B cell (primary cell): ENCODE measurements at regions not wholly inside any gene's neighbourhood (a gene's known extent, or its start where the extent isn't known, plus 50 kb on each side); places are given as distances from the start of the nearest gene placed in this dataset.

ENCODE experiments used
- ATAC-seq: fragments of 200-7000 bp; cut with Tn5 transposase; one replicate; pipeline ENCODE4 v1.10.0; 2021; ENCODE audit warnings: low read depth, mild to moderate bottlenecking, moderate number of reproducible peaks, moderate library complexity
- CTCF ChIA-PET: fragments of 350-600 bp; sonication (Branson Sonifier 250); formaldehyde crosslinking; loops from one replicate; lab custom pipeline; 2021; ENCODE audit warnings: antibody characterized with exemption, inconsistent platforms; lab: Charles Lee
- POLR2A ChIA-PET: fragments of 350-600 bp; sonication (Branson Sonifier 250); formaldehyde crosslinking; loops from one replicate; lab custom pipeline; 2021; ENCODE audit warnings: antibody characterized with exemption; lab: Charles Lee
- DNase-seq: peaks from one replicate; pipeline ENCODE4 v3.0.0; 2013
- H2AFZ ChIP-seq: 2 replicates; pipeline ENCODE4 v1.6.1; 2012; ENCODE audit warnings: mild to moderate bottlenecking, low read depth, low read length; ENCODE audit not compliant: insufficient read depth, poor library complexity, severe bottlenecking
- H3K27ac ChIP-seq, 2 donors: 1 replicate in 1 of 2; 2 replicates in 1 of 2; pipeline ENCODE4 v1.5.1; 2012 to 2013; ENCODE audit warnings: low read length in 2 of 2, mild to moderate bottlenecking in 2 of 2, moderate library complexity in 1 of 2
- H3K27me3 ChIP-seq, 4 experiments: fragments of 200-600 bp in 1 of 4; sonication (generic) in 1 of 4; replicated peaks in 1 of 4; 1 replicate in 2 of 4; 2 replicates in 2 of 4; pipeline versions ENCODE4 v1.6.1 to v1.7.0; 2013 to 2016; ENCODE audit warnings: low read length in 3 of 4, mild to moderate bottlenecking in 2 of 4, mixed read lengths in 1 of 4, moderate library complexity in 1 of 4; ENCODE audit not compliant: insufficient read depth in 4 of 4, control insufficient read depth in 3 of 4; ENCODE audit errors: control extremely low read depth in 1 of 4
- H3K36me3 ChIP-seq, 2 experiments: replicated peaks in 1 of 2; 1 replicate in 1 of 2; 2 replicates in 1 of 2; pipeline versions ENCODE4 v1.6.1 to v1.7.1; 2013; ENCODE audit warnings: low read length in 1 of 2; ENCODE audit not compliant: insufficient read depth in 2 of 2, control insufficient read depth in 1 of 2; ENCODE audit errors: control extremely low read depth in 1 of 2, extremely low read depth in 1 of 2
- H3K4me1 ChIP-seq, 2 donors: fragments of 200-600 bp in 1 of 2; sonication (generic) in 1 of 2; 1 replicate in 1 of 2; 2 replicates in 1 of 2; pipeline versions ENCODE4 v1.5.1 to v1.6.1; 2013 to 2017; ENCODE audit warnings: low read length in 2 of 2; ENCODE audit not compliant: control insufficient read depth in 2 of 2, insufficient read depth in 2 of 2
- H3K4me2 ChIP-seq: replicated peaks from 2 replicates; pipeline ENCODE3; 2012; ENCODE audit warnings: mild to moderate bottlenecking, low read depth, low read length; ENCODE audit not compliant: poor library complexity, severe bottlenecking
- H3K4me3 ChIP-seq, 5 experiments: fragments of 200-600 bp in 1 of 5; sonication (generic) in 1 of 5; 1 replicate in 3 of 5; 2 replicates in 2 of 5; pipeline versions ENCODE4 v1.5.1 to v1.7.0; 2011 to 2016; ENCODE audit warnings: low read length in 4 of 5, mild to moderate bottlenecking in 4 of 5, low read depth in 2 of 5, control low read depth in 1 of 5, moderate library complexity in 1 of 5; ENCODE audit not compliant: insufficient read depth in 1 of 5; ENCODE audit errors: control extremely low read depth in 1 of 5, extremely low read depth in 1 of 5
- H3K79me2 ChIP-seq: fragments of 200-600 bp; sonication (generic); one replicate; pipeline ENCODE4 v1.6.0; 2016; ENCODE audit warnings: low read length; ENCODE audit not compliant: control insufficient read depth, insufficient read depth
- H3K9ac ChIP-seq: fragments of 200-600 bp; sonication (generic); 2 replicates; pipeline ENCODE4 v1.6.1; 2017; ENCODE audit warnings: mild to moderate bottlenecking, low read length, moderate library complexity
- H3K9me3 ChIP-seq, 3 donors: one replicate each; pipeline versions ENCODE4 v1.6.1 to v1.7.1; 2013; ENCODE audit warnings: low read length in 2 of 3; ENCODE audit not compliant: control insufficient read depth in 2 of 3, insufficient read depth in 1 of 3; ENCODE audit errors: control extremely low read depth in 1 of 3
- H4K20me1 ChIP-seq: 2 replicates; pipeline ENCODE4 v1.6.0; 2012; ENCODE audit warnings: mild to moderate bottlenecking, low read length; ENCODE audit not compliant: insufficient read depth, control insufficient read depth, poor library complexity, severe bottlenecking
- H3K27ac Mint-ChIP-seq: one replicate; pipeline ENCODE4 v1.8.0; 2021; ENCODE audit warnings: mixed read lengths
- H3K27me3 Mint-ChIP-seq: one replicate; pipeline ENCODE4 v1.8.0; 2021; ENCODE audit warnings: mixed read lengths
- H3K4me1 Mint-ChIP-seq: one replicate; pipeline ENCODE4 v1.8.0; 2021; ENCODE audit warnings: mixed read lengths
- H3K4me3 Mint-ChIP-seq: one replicate; pipeline ENCODE4 v1.8.0; 2021; ENCODE audit warnings: mixed read lengths
- H3K9me3 Mint-ChIP-seq: one replicate; pipeline ENCODE4 v1.8.0; 2022; ENCODE audit warnings: mixed read lengths; ENCODE audit not compliant: insufficient read depth
- CTCF ChIP-seq: fragments of 200-600 bp; IDR thresholded peaks from one replicate; pipeline ENCODE4 v1.8.0; 2022; ENCODE audit warnings: antibody characterized with exemption, mild to moderate bottlenecking
- EZH2 ChIP-seq: IDR thresholded peaks from 2 replicates; pipeline ENCODE4 v1.6.1; 2012; ENCODE audit warnings: borderline replicate concordance, low read depth, mild to moderate bottlenecking, moderate library complexity, low read length; ENCODE audit not compliant: insufficient read depth, poor library complexity, severe bottlenecking
- WGBS: methylation state at CpG from one replicate; pipeline ENCODE4 v1.1.5; 2013; ENCODE audit warnings: missing lambda C conversion rate; ENCODE audit not compliant: insufficient coverage; 5-methylcytosine and 5-hydroxymethylcytosine counted together
- intact Hi-C: fragments of 100-400 bp; cut with micrococcal nuclease; formaldehyde crosslinking; loops from one replicate; pipeline ENCODE4 v1.10.0; 2022

- Mint-ChIP-seq H3K4me3 (no peak overlapping the region), H3K27ac (no peak overlapping the region), H3K9me3 (no peaks in the 10 kb centered on the region), H3K27me3 (no peaks in the 10 kb centered on the region), H3K4me1 (no peaks in the 10 kb centered on the region)
- H3K27me3 ChIP-seq: no peaks in the 10 kb centered on the region
- no peak overlapping the region for H2AFZ ChIP-seq
- H3K27ac ChIP-seq: no peak overlapping the region
- intact Hi-C loops: no loop called here
- H4K20me1 ChIP-seq: no peaks in the 10 kb centered on the region
- ATAC-seq (no peak), DNase-seq (no peak)
- no peak overlapping the region for H3K4me3 ChIP-seq
- POLR2A ChIA-PET: no interaction called here
- H3K4me2 ChIP-seq: no peak overlapping the region
- no peaks in the 10 kb centered on the region for H3K36me3 ChIP-seq
- CTCF ChIA-PET: no interaction called here
- no peaks in the 10 kb centered on the region for H3K79me2 ChIP-seq
- H3K9ac ChIP-seq: no peak overlapping the region
- TF ChIP-seq CTCF (no peak), EZH2 (no peak)
- H3K4me1 ChIP-seq: no peaks in the 10 kb centered on the region
- peaks cover 0 to 7% (median 0%) of the 10 kb centered on the region in 3 donors for H3K9me3 ChIP-seq
- 40% methylated on average over 1 of the region's 1 CpG for WGBS
Observed at GRCh38 chr4:180926277-180926676, 1316.9 kb upstream of the TENM3 start.

DNA sequence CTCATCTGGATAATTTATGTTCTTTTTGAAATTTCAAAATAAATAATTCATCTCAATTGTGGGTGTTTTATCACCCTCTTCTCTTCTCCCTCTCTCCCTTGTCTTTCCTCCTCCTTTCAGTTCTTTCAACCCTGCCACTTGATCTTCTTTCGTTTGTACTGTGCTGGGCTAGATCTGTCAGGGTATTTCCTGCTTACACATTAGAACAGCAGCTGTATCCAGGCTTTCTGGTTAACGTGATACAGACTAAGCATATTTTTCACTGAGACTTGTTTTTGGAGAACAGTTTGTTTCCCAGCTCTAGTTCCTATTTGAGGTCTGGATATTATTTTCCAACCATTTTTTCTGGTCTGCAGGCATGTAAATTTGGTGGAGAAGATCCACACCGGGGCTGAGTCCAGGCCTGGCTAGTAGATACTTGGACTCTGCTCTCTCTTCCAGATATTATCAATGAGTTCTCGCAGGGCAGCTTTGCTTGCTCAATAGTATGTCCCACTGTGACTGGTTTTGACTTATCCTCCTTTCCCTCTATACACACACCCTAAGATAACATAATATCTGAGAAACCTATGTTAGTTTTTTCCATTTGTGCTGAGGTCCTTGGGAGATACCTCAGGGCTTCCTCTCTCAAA lies 1310.7 kb upstream of the TENM3 start:
- ATAC-seq (no peak), DNase-seq (no peak)
- Histone ChIP-seq H3K9me3 (peaks cover 0 to 7% (median 0%) of the 10 kb centered on the region in 3 donors), H3K4me2 (no peak overlapping the region), H3K27me3 (no peaks in the 10 kb centered on the region), H4K20me1 (no peaks in the 10 kb centered on the region), H3K4me1 (no peaks in the 10 kb centered on the region), H3K4me3 (no peak overlapping the region), H2AFZ (no peak overlapping the region), H3K9ac (no peak overlapping the region), H3K36me3 (no peaks in the 10 kb centered on the region), H3K79me2 (no peaks in the 10 kb centered on the region), H3K27ac (no peak overlapping the region)
- Mint-ChIP-seq H3K9me3 (no peaks in the 10 kb centered on the region), H3K27ac (no peak overlapping the region), H3K27me3 (no peaks in the 10 kb centered on the region), H3K4me3 (no peak overlapping the region), H3K4me1 (no peaks in the 10 kb centered on the region)
- intact Hi-C loops: no loop called here
- CTCF ChIA-PET: no interaction called here
- WGBS: 75% methylated on average over 2 of the region's 4 CpGs
- TF ChIP-seq EZH2: no peak
- no peak for TF ChIP-seq CTCF
- POLR2A ChIA-PET: no interaction called here
